Brain microvascular endothelial cell (primary cell): ENCODE measurements at regions not wholly inside any gene's neighbourhood (a gene's known extent, or its start where the extent isn't known, plus 50 kb on each side); places are given as distances from the start of the nearest gene placed in this dataset.

Experiments used
- DNase-seq: peaks from one replicate; pipeline ENCODE4 v3.0.0-alpha.2; 2020
- H3K27ac ChIP-seq: fragments of 250-450 bp; sonication (Bioruptor Pico); 2 replicates; pipeline ENCODE4 v1.5.1; 2020; ENCODE audit warnings: mild to moderate bottlenecking, moderate library complexity
- H3K27me3 ChIP-seq: fragments of 250-450 bp; sonication (Bioruptor Pico); replicated peaks from 2 replicates; pipeline ENCODE4 v1.5.1; 2020; ENCODE audit warnings: mild to moderate bottlenecking
- H3K36me3 ChIP-seq: fragments of 250-450 bp; sonication (Bioruptor Pico); replicated peaks from 2 replicates; pipeline ENCODE4 v1.5.1; 2020; ENCODE audit warnings: mild to moderate bottlenecking
- H3K4me3 ChIP-seq: 2 replicates; pipeline ENCODE4 v1.5.1; 2011; ENCODE audit warnings: low read depth, mild to moderate bottlenecking, control low read depth, low read length, moderate library complexity
- in situ Hi-C: cut with HindIII; loops from 2 replicates; pipeline ENCODE4 v1.10.0; 2017; ENCODE audit warnings: low sequenced_read_pairs, low pct_ligation_motif_present
- TF ChIP-seq, protein P1 (sequence below): IDR thresholded peaks from 2 replicates; pipeline ENCODE4 v1.5.1; 2011; ENCODE audit warnings: low read depth, mild to moderate bottlenecking, moderate library complexity, low read length, control low read depth, inconsistent platforms; ENCODE audit errors: missing control alignments

GRCh38 chr4:155106629-155107028 lies 101.8 kb upstream of the NPY2R start:
- Histone ChIP-seq H3K36me3 (no peaks in the 10 kb centered on the region), H3K27me3 (no peaks in the 10 kb centered on the region), H3K27ac (no peak overlapping the region), H3K4me3 (no peak overlapping the region)
- in situ Hi-C loops = no loop called here
- DNase-seq = no peak
- TF ChIP-seq, protein P1, sequence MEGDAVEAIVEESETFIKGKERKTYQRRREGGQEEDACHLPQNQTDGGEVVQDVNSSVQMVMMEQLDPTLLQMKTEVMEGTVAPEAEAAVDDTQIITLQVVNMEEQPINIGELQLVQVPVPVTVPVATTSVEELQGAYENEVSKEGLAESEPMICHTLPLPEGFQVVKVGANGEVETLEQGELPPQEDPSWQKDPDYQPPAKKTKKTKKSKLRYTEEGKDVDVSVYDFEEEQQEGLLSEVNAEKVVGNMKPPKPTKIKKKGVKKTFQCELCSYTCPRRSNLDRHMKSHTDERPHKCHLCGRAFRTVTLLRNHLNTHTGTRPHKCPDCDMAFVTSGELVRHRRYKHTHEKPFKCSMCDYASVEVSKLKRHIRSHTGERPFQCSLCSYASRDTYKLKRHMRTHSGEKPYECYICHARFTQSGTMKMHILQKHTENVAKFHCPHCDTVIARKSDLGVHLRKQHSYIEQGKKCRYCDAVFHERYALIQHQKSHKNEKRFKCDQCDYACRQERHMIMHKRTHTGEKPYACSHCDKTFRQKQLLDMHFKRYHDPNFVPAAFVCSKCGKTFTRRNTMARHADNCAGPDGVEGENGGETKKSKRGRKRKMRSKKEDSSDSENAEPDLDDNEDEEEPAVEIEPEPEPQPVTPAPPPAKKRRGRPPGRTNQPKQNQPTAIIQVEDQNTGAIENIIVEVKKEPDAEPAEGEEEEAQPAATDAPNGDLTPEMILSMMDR = no peak

GRCh38 chr4:155107059-155107458 lies 101.4 kb upstream of the NPY2R start:
- H3K27ac ChIP-seq = no peak overlapping the region
- TF ChIP-seq, protein P1 = no peak
- in situ Hi-C loops = no loop called here
- H3K27me3 ChIP-seq = no peaks in the 10 kb centered on the region
- H3K36me3 ChIP-seq = no peaks in the 10 kb centered on the region
- DNase-seq = no peak
- H3K4me3 ChIP-seq = no peak overlapping the region

DNA sequence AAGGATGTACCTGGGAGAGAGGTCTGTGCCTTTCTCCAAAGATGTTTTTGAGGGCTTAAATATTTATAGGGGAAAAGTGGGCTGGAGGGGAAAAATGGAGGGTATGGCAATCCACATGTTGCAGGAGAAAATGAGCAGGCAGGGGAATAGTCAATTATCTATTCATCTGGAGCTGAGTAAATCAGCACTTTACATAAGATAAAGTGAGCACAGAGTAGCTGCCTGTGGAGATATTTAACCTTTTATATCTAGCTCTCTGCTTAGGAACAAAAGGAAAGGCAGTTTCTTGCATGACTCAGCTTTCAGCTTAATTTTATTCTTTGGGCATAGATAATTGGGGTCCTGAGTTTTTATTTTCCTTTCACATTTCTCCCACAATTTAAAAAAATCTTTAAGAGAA lies 93.6 kb upstream of the NPY2R start:
- Histone ChIP-seq H3K36me3 (no peaks in the 10 kb centered on the region), H3K4me3 (no peak overlapping the region), H3K27me3 (no peaks in the 10 kb centered on the region), H3K27ac (no peak overlapping the region)
- in situ Hi-C loops = no loop called here
- TF ChIP-seq, protein P1 = no peak
- no peak for DNase-seq

DNA sequence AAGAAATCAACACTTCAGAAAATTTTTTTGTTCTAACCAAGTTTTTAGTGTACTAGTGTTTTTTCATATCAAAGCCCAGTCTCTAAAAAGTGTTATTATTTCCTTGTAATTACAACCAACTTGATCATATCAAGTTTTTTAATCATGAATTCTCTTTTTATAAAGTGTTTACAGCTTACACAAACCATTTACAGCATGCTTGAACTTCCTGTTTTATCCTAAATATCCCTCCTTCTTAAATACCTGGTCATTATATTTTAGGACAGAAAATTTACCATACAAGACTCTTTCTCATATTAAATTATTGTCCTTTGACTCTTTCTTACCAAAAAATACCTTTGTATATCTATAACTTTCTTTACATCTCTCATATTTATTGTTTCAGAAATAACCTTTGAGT lies 89.4 kb upstream of the NPY2R start:
- TF ChIP-seq, protein P1 = no peak
- in situ Hi-C loops = no loop called here
- Histone ChIP-seq H3K27ac (no peak overlapping the region), H3K27me3 (no peaks in the 10 kb centered on the region), H3K36me3 (no peaks in the 10 kb centered on the region), H3K4me3 (no peak overlapping the region)
- DNase-seq = no peak

GRCh38 chr4:155120536-155120935 lies 87.9 kb upstream of the NPY2R start:
- TF ChIP-seq, protein P1 = no peak
- H3K36me3 ChIP-seq = no peaks in the 10 kb centered on the region

DNA sequence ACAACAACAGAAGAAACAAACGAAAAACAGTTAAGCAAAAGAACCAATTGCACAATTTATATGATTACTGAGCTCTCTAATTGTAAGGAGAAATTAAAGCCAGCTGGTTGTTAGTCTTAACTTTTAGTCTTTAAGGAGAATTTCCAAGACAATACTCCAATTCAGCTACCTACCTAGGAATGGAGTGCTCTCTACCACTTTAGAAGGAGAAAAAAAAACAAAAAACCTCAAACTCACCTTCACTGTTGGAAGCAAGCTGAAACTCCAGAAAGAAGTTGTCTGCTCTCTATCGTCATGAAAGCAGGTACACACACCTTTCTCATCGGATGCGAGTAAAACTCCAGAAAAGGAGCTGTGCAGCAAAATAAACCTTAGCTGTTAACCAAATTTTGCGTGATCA lies 86.1 kb upstream of the NPY2R start:
- Histone ChIP-seq H3K36me3 (no peaks in the 10 kb centered on the region), H3K27me3 (no peaks in the 10 kb centered on the region), H3K4me3 (no peak overlapping the region), H3K27ac (no peak overlapping the region)
- in situ Hi-C loops = no loop called here
- TF ChIP-seq, protein P1 = no peak
- no peak for DNase-seq

More at GRCh38 chr4:155120536-155120935, 87.9 kb upstream of the NPY2R start:
- Histone ChIP-seq H3K27me3 (no peaks in the 10 kb centered on the region), H3K4me3 (no peak overlapping the region), H3K27ac (no peak overlapping the region)
- in situ Hi-C loops = no loop called here
- DNase-seq = no peak
